Calu3 (cell line): ENCODE measurements at regions not wholly inside any gene's neighbourhood (a gene's known extent, or its start where the extent isn't known, plus 50 kb on each side); places are given as distances from the start of the nearest gene placed in this dataset.

ENCODE experiments used
- BruUV-seq: library from RNA; stranded (reverse); fragments of 400-500 nt; replicated peaks from 2 replicates; lab custom pipeline; 2021; lab: Mats Ljungman, UMichigan
- CTCF ChIA-PET: fragments of 300-600 bp; sonication (Branson Sonifier 250); formaldehyde crosslinking; loops from one replicate; lab custom pipeline; 2022; ENCODE audit warnings: antibody characterized with exemption; lab: Charles Lee
- DNase-seq: peaks from one replicate; pipeline ENCODE4 v3.0.0; 2022
- H3K27ac Mint-ChIP-seq: one replicate; pipeline ENCODE4 v1.8.0; 2022; ENCODE audit warnings: mixed read lengths; ENCODE audit not compliant: unreplicated experiment
- H3K27me3 Mint-ChIP-seq: one replicate; pipeline ENCODE4 v1.8.0; 2022; ENCODE audit warnings: mixed read lengths; ENCODE audit not compliant: unreplicated experiment
- H3K36me3 Mint-ChIP-seq: one replicate; pipeline ENCODE4 v1.8.0; 2022; ENCODE audit warnings: mild to moderate bottlenecking, moderate library complexity, mixed read lengths; ENCODE audit not compliant: insufficient read depth, unreplicated experiment
- H3K4me1 Mint-ChIP-seq: one replicate; pipeline ENCODE4 v1.8.0; 2022; ENCODE audit warnings: mild to moderate bottlenecking, low read depth, mixed read lengths; ENCODE audit not compliant: unreplicated experiment
- H3K4me3 Mint-ChIP-seq: one replicate; pipeline ENCODE4 v1.8.0; 2022; ENCODE audit warnings: mild to moderate bottlenecking, low read depth, moderate library complexity, mixed read lengths; ENCODE audit not compliant: unreplicated experiment
- H3K9me3 Mint-ChIP-seq: one replicate; pipeline ENCODE4 v1.8.0; 2022; ENCODE audit warnings: low read depth, mixed read lengths; ENCODE audit not compliant: unreplicated experiment
- intact Hi-C: fragments of 100-400 bp; cut with micrococcal nuclease; formaldehyde crosslinking; loops from one replicate; pipeline ENCODE4 v1.10.0; 2022; ENCODE audit not compliant: unreplicated experiment
- TF ChIP-seq, protein P1 (sequence below): fragments of 200-600 bp; IDR thresholded peaks from one replicate; pipeline ENCODE4 v1.8.0; 2022; ENCODE audit warnings: antibody characterized with exemption; ENCODE audit not compliant: unreplicated experiment

DNA sequence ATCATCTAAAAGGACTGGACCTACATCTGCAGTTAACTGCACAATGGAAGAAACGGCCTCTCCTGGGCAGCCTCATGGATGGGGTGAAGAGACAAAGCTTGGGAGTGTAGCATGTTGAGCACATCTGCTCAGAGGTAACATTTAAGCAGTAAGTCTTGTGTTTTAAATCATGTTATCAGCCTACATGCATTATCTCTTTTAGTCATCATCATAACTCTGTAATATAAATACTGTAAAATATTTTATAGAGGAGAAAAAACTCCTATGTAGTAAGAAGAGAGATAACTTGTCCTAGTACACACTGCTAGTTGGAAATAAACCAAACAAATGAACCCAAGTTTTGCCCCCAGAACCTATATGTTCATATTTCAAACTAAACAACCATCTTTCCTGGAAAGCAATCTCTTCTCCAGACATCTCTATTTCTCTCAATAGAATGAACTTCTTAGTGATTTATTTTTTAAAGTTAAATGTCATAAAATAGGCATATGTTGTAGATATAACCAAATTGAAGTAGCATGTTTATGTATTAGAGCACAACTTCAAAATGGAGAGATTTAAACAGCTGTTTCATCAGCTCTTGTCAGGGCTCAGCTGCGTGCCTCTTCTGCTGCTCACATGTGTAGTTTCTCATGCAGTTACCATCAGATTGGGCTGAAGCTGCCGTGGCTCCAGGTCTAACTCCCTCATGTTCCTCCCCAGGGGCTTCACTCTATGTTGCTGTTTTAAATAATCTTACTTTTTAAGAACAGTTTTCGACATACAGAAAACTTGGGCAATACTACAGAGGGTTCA, 581.8 kb upstream of the ZFP42 start:
- Mint-ChIP-seq H3K36me3 (no peaks in the 10 kb centered on the region), H3K9me3 (peaks cover 4% of the 10 kb centered on the region), H3K4me1 (no peaks in the 10 kb centered on the region), H3K4me3 (no peak overlapping the region), H3K27me3 (no peaks in the 10 kb centered on the region), H3K27ac (no peak overlapping the region)
- BruUV-seq = no TSS peak
- DNase-seq = no peak
- intact Hi-C loops = no loop called here
- TF ChIP-seq, protein P1, sequence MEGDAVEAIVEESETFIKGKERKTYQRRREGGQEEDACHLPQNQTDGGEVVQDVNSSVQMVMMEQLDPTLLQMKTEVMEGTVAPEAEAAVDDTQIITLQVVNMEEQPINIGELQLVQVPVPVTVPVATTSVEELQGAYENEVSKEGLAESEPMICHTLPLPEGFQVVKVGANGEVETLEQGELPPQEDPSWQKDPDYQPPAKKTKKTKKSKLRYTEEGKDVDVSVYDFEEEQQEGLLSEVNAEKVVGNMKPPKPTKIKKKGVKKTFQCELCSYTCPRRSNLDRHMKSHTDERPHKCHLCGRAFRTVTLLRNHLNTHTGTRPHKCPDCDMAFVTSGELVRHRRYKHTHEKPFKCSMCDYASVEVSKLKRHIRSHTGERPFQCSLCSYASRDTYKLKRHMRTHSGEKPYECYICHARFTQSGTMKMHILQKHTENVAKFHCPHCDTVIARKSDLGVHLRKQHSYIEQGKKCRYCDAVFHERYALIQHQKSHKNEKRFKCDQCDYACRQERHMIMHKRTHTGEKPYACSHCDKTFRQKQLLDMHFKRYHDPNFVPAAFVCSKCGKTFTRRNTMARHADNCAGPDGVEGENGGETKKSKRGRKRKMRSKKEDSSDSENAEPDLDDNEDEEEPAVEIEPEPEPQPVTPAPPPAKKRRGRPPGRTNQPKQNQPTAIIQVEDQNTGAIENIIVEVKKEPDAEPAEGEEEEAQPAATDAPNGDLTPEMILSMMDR = no peak
- CTCF ChIA-PET = no interaction called here

DNA sequence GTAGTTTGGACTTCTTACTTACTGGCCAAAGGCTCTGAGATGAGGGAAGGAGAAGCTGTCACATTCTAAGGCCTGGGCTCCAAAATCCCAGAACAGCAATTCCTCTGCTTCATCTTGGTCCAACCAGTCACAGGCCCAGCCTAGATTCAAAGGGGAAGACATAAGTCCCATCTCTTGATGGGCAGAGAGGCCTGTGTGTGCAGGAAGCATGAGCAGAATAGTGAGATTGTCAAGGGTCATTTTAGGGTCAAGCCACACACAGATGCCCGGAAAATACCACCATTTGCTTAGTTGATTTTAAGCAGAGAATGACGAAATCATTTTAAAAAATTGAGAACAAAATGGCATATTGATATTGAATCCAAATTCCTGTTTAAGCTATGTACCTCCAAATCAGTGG, 580.9 kb upstream of the ZFP42 start:
- CTCF ChIA-PET = interaction anchor here (0.6 kb wide), 1 partner anchor 50 kb away, joined by 3 read pairs; no protein-coding TSS in a partner anchor

DNA sequence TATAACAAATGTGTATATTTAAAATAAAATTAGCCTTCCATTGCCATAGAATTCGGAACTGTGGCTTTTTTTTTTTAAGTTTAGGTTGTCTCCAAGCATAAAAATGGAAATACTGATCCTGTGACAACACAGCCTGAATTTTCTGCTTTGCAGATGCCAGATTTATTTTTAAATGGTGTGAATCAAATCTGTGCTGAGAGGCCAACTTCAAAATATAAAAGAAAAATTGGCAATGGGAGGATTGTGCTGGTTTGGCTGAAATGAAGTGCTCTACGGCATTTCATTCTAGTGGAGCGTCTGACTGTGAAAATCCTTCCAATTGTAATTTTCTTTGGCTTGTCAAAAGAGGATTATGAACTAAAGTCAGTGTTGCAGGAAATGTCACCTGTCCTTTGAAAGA, 580.3 kb upstream of the ZFP42 start:
- BruUV-seq = no TSS peak
- no peaks in the 10 kb centered on the region for H3K27me3 Mint-ChIP-seq
- DNase-seq = no peak
- no peak overlapping the region for H3K27ac Mint-ChIP-seq
- TF ChIP-seq, protein P1 = no peak
- intact Hi-C loops = no loop called here
- CTCF ChIA-PET = no interaction called here
- H3K36me3 Mint-ChIP-seq = no peaks in the 10 kb centered on the region
- H3K4me3 Mint-ChIP-seq = no peak overlapping the region
- H3K9me3 Mint-ChIP-seq = peaks cover 4% of the 10 kb centered on the region
- H3K4me1 Mint-ChIP-seq = no peaks in the 10 kb centered on the region

More for the DNA sequence above, 580.9 kb upstream of the ZFP42 start:
- TF ChIP-seq, protein P1 = no peak
- DNase-seq = no peak
- Mint-ChIP-seq H3K9me3 (peaks cover 4% of the 10 kb centered on the region), H3K27me3 (no peaks in the 10 kb centered on the region), H3K4me3 (no peak overlapping the region), H3K36me3 (no peaks in the 10 kb centered on the region), H3K4me1 (no peaks in the 10 kb centered on the region), H3K27ac (no peak overlapping the region)
- no TSS peak for BruUV-seq
- intact Hi-C loops = no loop called here

DNA sequence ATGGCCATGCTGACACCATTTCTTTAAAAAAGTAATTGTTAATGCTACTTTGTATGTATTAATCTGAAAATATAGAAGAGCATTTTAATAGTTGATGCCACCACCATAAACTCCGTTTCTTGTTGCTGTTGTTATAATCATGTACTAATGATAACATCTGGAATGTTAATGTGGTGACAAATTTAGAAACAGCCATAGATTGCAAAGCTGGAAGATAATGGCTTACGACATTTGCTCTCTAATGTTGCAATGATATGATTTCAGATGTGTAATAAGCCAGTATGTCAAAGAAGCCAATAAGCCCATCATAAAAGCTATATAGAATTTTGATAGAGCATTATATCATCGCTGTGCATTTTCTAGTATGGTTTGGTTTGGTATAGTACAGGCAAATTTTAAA, 579.4 kb upstream of the ZFP42 start:
- Mint-ChIP-seq H3K4me3 (no peak overlapping the region), H3K9me3 (peaks cover 4% of the 10 kb centered on the region), H3K4me1 (no peaks in the 10 kb centered on the region), H3K36me3 (no peaks in the 10 kb centered on the region), H3K27ac (no peak overlapping the region), H3K27me3 (no peaks in the 10 kb centered on the region)
- CTCF ChIA-PET = interaction anchor here (0.6 kb wide), 1 partner anchor 78 kb away, joined by 4 read pairs; no protein-coding TSS in a partner anchor
- no peak for DNase-seq
- BruUV-seq = no TSS peak
- TF ChIP-seq, protein P1 = no peak
- intact Hi-C loops = no loop called here
